GM12875 (cell line): ENCODE measurements at regions not wholly inside any gene's neighbourhood (a gene's known extent, or its start where the extent isn't known, plus 50 kb on each side); places are given as distances from the start of the nearest gene placed in this dataset.

Experiments
- H3K4me3 ChIP-seq: one replicate; pipeline ENCODE4 v1.5.1; 2011; ENCODE audit warnings: low read depth, low read length, control low read depth
- TF ChIP-seq, protein P1 (sequence below): IDR thresholded peaks from 2 replicates; pipeline ENCODE4 v1.5.1; 2011; ENCODE audit warnings: low read depth, mild to moderate bottlenecking, control low read depth, inconsistent platforms, low read length, moderate library complexity, borderline replicate concordance; ENCODE audit not compliant: insufficient read depth

- no peak overlapping the region for H3K4me3 ChIP-seq
- TF ChIP-seq, protein P1, sequence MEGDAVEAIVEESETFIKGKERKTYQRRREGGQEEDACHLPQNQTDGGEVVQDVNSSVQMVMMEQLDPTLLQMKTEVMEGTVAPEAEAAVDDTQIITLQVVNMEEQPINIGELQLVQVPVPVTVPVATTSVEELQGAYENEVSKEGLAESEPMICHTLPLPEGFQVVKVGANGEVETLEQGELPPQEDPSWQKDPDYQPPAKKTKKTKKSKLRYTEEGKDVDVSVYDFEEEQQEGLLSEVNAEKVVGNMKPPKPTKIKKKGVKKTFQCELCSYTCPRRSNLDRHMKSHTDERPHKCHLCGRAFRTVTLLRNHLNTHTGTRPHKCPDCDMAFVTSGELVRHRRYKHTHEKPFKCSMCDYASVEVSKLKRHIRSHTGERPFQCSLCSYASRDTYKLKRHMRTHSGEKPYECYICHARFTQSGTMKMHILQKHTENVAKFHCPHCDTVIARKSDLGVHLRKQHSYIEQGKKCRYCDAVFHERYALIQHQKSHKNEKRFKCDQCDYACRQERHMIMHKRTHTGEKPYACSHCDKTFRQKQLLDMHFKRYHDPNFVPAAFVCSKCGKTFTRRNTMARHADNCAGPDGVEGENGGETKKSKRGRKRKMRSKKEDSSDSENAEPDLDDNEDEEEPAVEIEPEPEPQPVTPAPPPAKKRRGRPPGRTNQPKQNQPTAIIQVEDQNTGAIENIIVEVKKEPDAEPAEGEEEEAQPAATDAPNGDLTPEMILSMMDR, result no peak
Observed at GRCh38 chr5:35415309-35415708, 185.0 kb upstream of the PRLR start.

DNA sequence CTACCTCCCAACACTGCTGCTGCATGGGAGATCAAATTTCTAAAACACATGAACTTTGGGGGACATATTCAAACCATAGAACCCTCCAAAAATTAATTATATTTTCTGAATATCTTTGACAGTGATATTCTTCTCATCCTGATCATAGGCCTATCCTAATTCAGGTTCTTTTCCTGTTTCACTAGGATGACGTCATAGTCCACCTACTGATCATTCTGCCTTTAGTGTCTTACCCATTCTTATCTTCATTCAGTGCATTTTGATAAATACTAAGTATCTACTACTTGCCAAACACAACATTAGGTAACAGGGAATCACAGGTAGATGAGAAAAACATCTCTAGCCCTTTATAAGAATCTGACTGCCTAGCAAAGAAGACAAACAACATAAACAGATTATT is 179.1 kb upstream of the PRLR start:
- TF ChIP-seq, protein P1, result no peak
- no peak overlapping the region for H3K4me3 ChIP-seq

GRCh38 chr5:35408146-35408545 is 177.9 kb upstream of the PRLR start:
- TF ChIP-seq, protein P1, result no peak
- H3K4me3 ChIP-seq, result no peak overlapping the region

DNA sequence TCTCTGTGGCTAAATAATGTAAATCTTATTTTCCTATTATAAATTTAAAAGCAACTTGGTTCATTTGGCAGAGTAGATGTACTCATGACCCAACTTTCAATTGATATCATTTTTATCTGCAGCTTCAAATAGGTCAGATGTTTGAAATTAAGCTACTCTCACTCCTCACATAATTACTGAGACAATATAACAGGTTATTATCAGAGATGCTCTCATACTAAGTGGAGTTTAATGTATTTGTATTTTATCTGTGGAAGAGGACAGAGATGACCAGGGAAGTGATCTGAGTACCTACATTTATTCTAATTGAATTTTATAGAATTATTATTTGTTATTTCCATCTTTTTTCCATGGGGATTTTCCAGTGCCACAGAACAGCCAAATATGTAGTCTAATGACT is 177.4 kb upstream of the PRLR start:
- TF ChIP-seq, protein P1, result no peak
- H3K4me3 ChIP-seq, result no peak overlapping the region

- no peak overlapping the region for H3K4me3 ChIP-seq
- TF ChIP-seq, protein P1, result no peak
Observed at GRCh38 chr5:35405938-35406337, 175.7 kb upstream of the PRLR start.

GRCh38 chr5:35404701-35405100 is 174.4 kb upstream of the PRLR start:
- H3K4me3 ChIP-seq, result no peak overlapping the region
- TF ChIP-seq, protein P1, result no peak

DNA sequence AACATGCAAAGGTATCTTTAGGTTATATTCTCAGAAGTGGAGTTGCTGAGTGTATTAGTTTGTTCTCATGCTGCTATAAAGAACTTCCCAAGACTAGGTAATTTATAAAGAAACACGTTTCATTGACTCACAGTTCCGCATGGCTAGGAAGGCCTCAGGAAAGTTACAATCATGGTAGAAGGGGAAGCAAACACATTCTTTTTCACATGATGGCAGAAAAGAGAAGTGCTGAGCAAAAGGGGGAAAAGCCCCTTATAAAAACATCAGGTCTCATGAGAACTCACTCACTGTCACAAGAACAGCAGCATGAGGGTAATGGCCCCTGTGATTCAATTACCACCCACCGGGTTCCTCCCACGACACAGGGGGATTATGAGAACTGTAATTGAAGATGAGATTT is 163.6 kb upstream of the PRLR start:
- H3K4me3 ChIP-seq, result no peak overlapping the region
- TF ChIP-seq, protein P1, result no peak
